H9 (cell line): ENCODE measurements at regions not wholly inside any gene's neighbourhood (a gene's known extent, or its start where the extent isn't known, plus 50 kb on each side); places are given as distances from the start of the nearest gene placed in this dataset.

ENCODE experiments used
- DNase-seq: peaks from one replicate; pipeline ENCODE4 v3.0.0-alpha.2; 2017
- H2AFZ ChIP-seq: one replicate; pipeline ENCODE4 v1.6.1; 2013; ENCODE audit warnings: mild to moderate bottlenecking, low read length, control low read depth, moderate library complexity
- H2AK5ac ChIP-seq: 2 replicates; pipeline ENCODE4 v1.6.1; 2013; ENCODE audit warnings: low read length, control low read depth, mixed read lengths; ENCODE audit not compliant: insufficient read length
- H2BK120ac ChIP-seq: one replicate; pipeline ENCODE4 v1.6.1; 2013; ENCODE audit warnings: low read depth, mild to moderate bottlenecking, low read length, control low read depth, inconsistent platforms; ENCODE audit not compliant: poor library complexity, severe bottlenecking
- H2BK12ac ChIP-seq: 2 replicates; pipeline ENCODE4 v1.6.1; 2013; ENCODE audit warnings: low read length, control low read depth, mixed read lengths, low read depth; ENCODE audit not compliant: insufficient read length
- H2BK15ac ChIP-seq: 2 replicates; pipeline ENCODE4 v1.6.1; 2013; ENCODE audit warnings: low read depth, low read length, control low read depth
- H2BK20ac ChIP-seq: one replicate; pipeline ENCODE4 v1.6.1; 2013; ENCODE audit warnings: low read depth, mild to moderate bottlenecking, low read length, control low read depth, inconsistent platforms; ENCODE audit not compliant: poor library complexity, severe bottlenecking
- H2BK5ac ChIP-seq: 2 replicates; pipeline ENCODE4 v1.6.1; 2013; ENCODE audit warnings: low read length, control low read depth, mixed read lengths; ENCODE audit not compliant: insufficient read length
- H3K14ac ChIP-seq: 2 replicates; pipeline ENCODE4 v1.6.1; 2013; ENCODE audit warnings: low read length, control low read depth; ENCODE audit not compliant: insufficient read depth
- H3K18ac ChIP-seq: 2 replicates; pipeline ENCODE4 v1.6.1; 2013; ENCODE audit warnings: low read depth, mild to moderate bottlenecking, mixed read lengths, low read length, control low read depth; ENCODE audit not compliant: insufficient read length
- H3K23ac ChIP-seq: 2 replicates; pipeline ENCODE4 v1.6.1; 2013; ENCODE audit warnings: low read length, control low read depth, mixed read lengths, low read depth; ENCODE audit not compliant: insufficient read length
- H3K23me2 ChIP-seq: 2 replicates; pipeline ENCODE4 v1.6.1; 2013; ENCODE audit warnings: low read depth, mild to moderate bottlenecking, mixed read lengths, low read length, control low read depth; ENCODE audit not compliant: insufficient read length, poor library complexity, severe bottlenecking
- H3K27ac ChIP-seq: 2 replicates; pipeline ENCODE4 v1.5.1; 2013; ENCODE audit warnings: low read length, control low read depth, mixed read lengths, low read depth; ENCODE audit not compliant: insufficient read length
- H3K27me3 ChIP-seq: 2 replicates; pipeline ENCODE4 v1.6.1; 2013; ENCODE audit warnings: low read length, control low read depth, inconsistent platforms; ENCODE audit not compliant: insufficient read depth
- H3K4ac ChIP-seq: 2 replicates; pipeline ENCODE4 v1.6.1; 2013; ENCODE audit warnings: low read depth, mild to moderate bottlenecking, control low read depth, inconsistent platforms, low read length, moderate library complexity
- H3K4me1 ChIP-seq: 2 replicates; pipeline ENCODE4 v1.6.1; 2013; ENCODE audit warnings: low read length, control low read depth, inconsistent platforms; ENCODE audit not compliant: insufficient read depth
- H3K4me2 ChIP-seq: 2 replicates; pipeline ENCODE4 v1.6.1; 2013; ENCODE audit warnings: low read length, control low read depth, mixed read lengths; ENCODE audit not compliant: insufficient read length, insufficient read depth
- H3K56ac ChIP-seq: 2 replicates; pipeline ENCODE4 v1.6.1; 2013; ENCODE audit warnings: low read depth, mild to moderate bottlenecking, mixed read lengths, low read length, control low read depth; ENCODE audit not compliant: insufficient read length
- H3K79me1 ChIP-seq: 2 replicates; pipeline ENCODE4 v1.6.1; 2013; ENCODE audit warnings: low read depth, mild to moderate bottlenecking, moderate library complexity, low read length, control low read depth, inconsistent platforms; ENCODE audit not compliant: insufficient read depth, poor library complexity, severe bottlenecking
- H3K79me2 ChIP-seq: 2 replicates; pipeline ENCODE4 v1.6.1; 2013; ENCODE audit warnings: low read length, control low read depth, inconsistent platforms; ENCODE audit not compliant: insufficient read depth
- H3K9ac ChIP-seq: 2 replicates; pipeline ENCODE4 v1.6.1; 2013; ENCODE audit warnings: low read length, control low read depth, mixed read lengths; ENCODE audit not compliant: insufficient read length; ENCODE audit errors: extremely low read depth
- H3K9me3 ChIP-seq: one replicate; pipeline ENCODE4 v1.6.1; 2013; ENCODE audit warnings: low read depth, low read length, inconsistent platforms; ENCODE audit not compliant: control insufficient read depth
- H3T11ph ChIP-seq: one replicate; pipeline ENCODE4 v1.6.1; 2013; ENCODE audit warnings: mild to moderate bottlenecking, low read length, control low read depth, inconsistent platforms
- H4K20me1 ChIP-seq: one replicate; pipeline ENCODE4 v1.6.1; 2013; ENCODE audit not compliant: control insufficient read depth, insufficient read length, insufficient read depth
- H4K5ac ChIP-seq: 2 replicates; pipeline ENCODE4 v1.6.1; 2013; ENCODE audit warnings: low read depth, mild to moderate bottlenecking, mixed read lengths, low read length, control low read depth; ENCODE audit not compliant: insufficient read length
- H4K8ac ChIP-seq: replicated peaks from 2 replicates; pipeline ENCODE4 v1.6.1; 2013; ENCODE audit warnings: low read length, control low read depth, mixed read lengths, low read depth; ENCODE audit not compliant: insufficient read length
- H4K91ac ChIP-seq: 2 replicates; pipeline ENCODE4 v1.6.1; 2013; ENCODE audit warnings: low read depth, mild to moderate bottlenecking, moderate library complexity, mixed read lengths, low read length, control low read depth; ENCODE audit not compliant: insufficient read length
- H3K27ac Mint-ChIP-seq, 3 experiments: 2 replicates in 2 of 3; 3 replicates in 1 of 3; pipeline ENCODE4 v1.8.0; 2020 to 2021; ENCODE audit warnings: mixed read lengths in 3 of 3, mild to moderate bottlenecking in 1 of 3, moderate library complexity in 1 of 3
- H3K27me3 Mint-ChIP-seq: 2 replicates; pipeline ENCODE4 v1.8.0; 2021; ENCODE audit warnings: low read depth, mild to moderate bottlenecking, moderate library complexity, mixed read lengths
- H3K36me3 Mint-ChIP-seq, 3 experiments: 2 replicates in 2 of 3; 3 replicates in 1 of 3; pipeline ENCODE4 v1.8.0; 2020 to 2021; ENCODE audit warnings: low read depth in 3 of 3, mixed read lengths in 3 of 3; ENCODE audit not compliant: insufficient read depth in 1 of 3
- H3K4me1 Mint-ChIP-seq, 2 experiments: 2 replicates each; pipeline ENCODE4 v1.8.0; 2020; ENCODE audit warnings: mixed read lengths in 2 of 2
- H3K4me3 Mint-ChIP-seq, 2 experiments: 2 replicates in 1 of 2; 3 replicates in 1 of 2; pipeline ENCODE4 v1.8.0; 2020 to 2021; ENCODE audit warnings: mild to moderate bottlenecking in 2 of 2, mixed read lengths in 2 of 2, moderate library complexity in 1 of 2
- H3K9me3 Mint-ChIP-seq, 2 experiments: 2 replicates in 1 of 2; 3 replicates in 1 of 2; pipeline ENCODE4 v1.8.0; 2020; ENCODE audit warnings: mild to moderate bottlenecking in 2 of 2, mixed read lengths in 2 of 2, moderate library complexity in 1 of 2
- CTCF ChIP-seq: fragments of 200-600 bp; sonication (generic); conservative IDR thresholded peaks from 3 replicates; pipeline ENCODE4 v1.8.0; 2021; ENCODE audit warnings: antibody characterized with exemption, mild to moderate bottlenecking
- WGBS: extraction: QIAGEN DNeasy Blood & Tissue Kit; methylation state at CpG from one replicate; pipeline ENCODE4 v1.1.7; 2013; ENCODE audit warnings: missing lambda C conversion rate, low lambda C conversion rate, mixed read lengths; ENCODE audit not compliant: insufficient read length; ENCODE audit errors: extremely low coverage; 5-methylcytosine and 5-hydroxymethylcytosine counted together

- H3K27ac Mint-ChIP-seq, result no peak overlapping the region
These were observed 1370.3 kb upstream of the CITED2 start for GRCh38 chr6:140744659-140745320.

More at GRCh38 chr6:140744659-140745320, 1370.3 kb upstream of the CITED2 start:
- Histone ChIP-seq H4K5ac (no peak overlapping the region), H2BK15ac (no peak overlapping the region), H4K8ac (no peak overlapping the region), H3K56ac (no peak overlapping the region), H3K23ac (no peak overlapping the region), H4K91ac (no peak overlapping the region), H2BK120ac (no peak overlapping the region), H4K20me1 (no peaks in the 10 kb centered on the region), H3K79me1 (no peaks in the 10 kb centered on the region), H3K27ac (no peak overlapping the region), H3K4me1 (no peaks in the 10 kb centered on the region), H2BK20ac (no peak overlapping the region), H3K14ac (no peak overlapping the region), H3T11ph (no peak overlapping the region), H2AK5ac (no peak overlapping the region), H3K23me2 (no peaks in the 10 kb centered on the region), H3K9ac (no peak overlapping the region), H2BK12ac (no peak overlapping the region), H3K4ac (no peak overlapping the region), H2AFZ (no peak overlapping the region), H3K18ac (no peak overlapping the region), H3K27me3 (no peaks in the 10 kb centered on the region), H3K9me3 (peaks cover 15% of the 10 kb centered on the region), H3K4me2 (no peak overlapping the region), H3K79me2 (no peaks in the 10 kb centered on the region), H2BK5ac (no peak overlapping the region)
- no peaks in the 10 kb centered on the region for H3K27me3 Mint-ChIP-seq
- peaks cover 39 to 42% of the 10 kb centered on the region in 2 experiments for H3K9me3 Mint-ChIP-seq
- DNase-seq, result no peak
- H3K4me1 Mint-ChIP-seq, result peaks cover 5 to 9% of the 10 kb centered on the region in 2 experiments
- WGBS, result no CpG with 5 or more reads among the region's 2 CpGs
- peaks cover 10 to 35% (median 31%) of the 10 kb centered on the region in 3 experiments for H3K36me3 Mint-ChIP-seq
- H3K4me3 Mint-ChIP-seq, result no peak overlapping the region
- TF ChIP-seq CTCF, result no peak
